GM13976 (cell line): ENCODE measurements at regions not wholly inside any gene's neighbourhood (a gene's known extent, or its start where the extent isn't known, plus 50 kb on each side); places are given as distances from the start of the nearest gene placed in this dataset.

Source experiments
- DNase-seq: peaks from one replicate; pipeline ENCODE4 v3.0.0; 2012; ENCODE audit warnings: low spot score
- in situ Hi-C: fragments of 300-500 bp; cut with MboI; formaldehyde crosslinking; loops from one replicate; pipeline ENCODE4 v1.12.0; 2022; ENCODE audit warnings: low sequenced_read_pairs, mixed read lengths, inconsistent platforms; ENCODE audit not compliant: unreplicated experiment
- TF ChIP-seq, protein P1 (sequence below): IDR thresholded peaks from 2 replicates; pipeline ENCODE4 v1.5.1; 2012; ENCODE audit warnings: borderline replicate concordance, mild to moderate bottlenecking; ENCODE audit not compliant: insufficient read depth; ENCODE audit errors: extremely low read depth, missing control alignments, control extremely low read depth

- in situ Hi-C loops: no loop called here
- no peak for DNase-seq
- TF ChIP-seq, protein P1, sequence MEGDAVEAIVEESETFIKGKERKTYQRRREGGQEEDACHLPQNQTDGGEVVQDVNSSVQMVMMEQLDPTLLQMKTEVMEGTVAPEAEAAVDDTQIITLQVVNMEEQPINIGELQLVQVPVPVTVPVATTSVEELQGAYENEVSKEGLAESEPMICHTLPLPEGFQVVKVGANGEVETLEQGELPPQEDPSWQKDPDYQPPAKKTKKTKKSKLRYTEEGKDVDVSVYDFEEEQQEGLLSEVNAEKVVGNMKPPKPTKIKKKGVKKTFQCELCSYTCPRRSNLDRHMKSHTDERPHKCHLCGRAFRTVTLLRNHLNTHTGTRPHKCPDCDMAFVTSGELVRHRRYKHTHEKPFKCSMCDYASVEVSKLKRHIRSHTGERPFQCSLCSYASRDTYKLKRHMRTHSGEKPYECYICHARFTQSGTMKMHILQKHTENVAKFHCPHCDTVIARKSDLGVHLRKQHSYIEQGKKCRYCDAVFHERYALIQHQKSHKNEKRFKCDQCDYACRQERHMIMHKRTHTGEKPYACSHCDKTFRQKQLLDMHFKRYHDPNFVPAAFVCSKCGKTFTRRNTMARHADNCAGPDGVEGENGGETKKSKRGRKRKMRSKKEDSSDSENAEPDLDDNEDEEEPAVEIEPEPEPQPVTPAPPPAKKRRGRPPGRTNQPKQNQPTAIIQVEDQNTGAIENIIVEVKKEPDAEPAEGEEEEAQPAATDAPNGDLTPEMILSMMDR: peak; percentile 22
Measured at GRCh38 chr3:137217733-137218132, 259.9 kb downstream of the IL20RB start.

DNA sequence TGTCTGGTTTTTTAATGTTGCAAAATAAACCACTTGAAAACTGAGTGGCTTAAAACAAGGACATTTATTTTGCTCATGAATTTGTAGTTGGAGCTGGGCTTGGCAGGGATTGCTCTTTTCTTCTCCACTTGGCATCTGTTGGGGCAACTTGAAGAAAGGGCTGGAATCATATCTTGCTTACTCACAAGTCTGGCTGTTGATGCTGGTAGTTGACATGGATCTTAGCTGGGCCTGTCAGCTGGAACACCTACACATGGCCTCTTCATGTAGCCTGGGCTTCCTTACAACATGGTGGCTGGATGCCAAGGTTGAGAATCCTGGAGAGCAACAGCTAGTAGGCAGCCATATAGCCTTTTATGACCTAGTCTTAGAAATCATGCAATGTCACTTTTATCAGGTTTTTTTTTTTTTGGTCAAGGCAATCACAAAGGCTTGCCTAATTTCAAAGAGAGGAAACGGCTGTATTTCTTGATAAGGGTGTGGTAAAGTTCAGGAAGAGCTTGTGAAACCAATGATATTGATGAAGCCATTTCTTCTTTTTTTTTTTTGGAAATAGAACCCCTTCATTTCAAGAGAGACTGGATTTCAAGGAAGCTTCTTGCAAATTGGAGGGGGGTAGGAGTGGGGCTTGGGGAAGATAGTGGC is 262.1 kb downstream of the IL20RB start:
- in situ Hi-C loops: no loop called here
- TF ChIP-seq, protein P1: no peak
- no peak for DNase-seq

DNA sequence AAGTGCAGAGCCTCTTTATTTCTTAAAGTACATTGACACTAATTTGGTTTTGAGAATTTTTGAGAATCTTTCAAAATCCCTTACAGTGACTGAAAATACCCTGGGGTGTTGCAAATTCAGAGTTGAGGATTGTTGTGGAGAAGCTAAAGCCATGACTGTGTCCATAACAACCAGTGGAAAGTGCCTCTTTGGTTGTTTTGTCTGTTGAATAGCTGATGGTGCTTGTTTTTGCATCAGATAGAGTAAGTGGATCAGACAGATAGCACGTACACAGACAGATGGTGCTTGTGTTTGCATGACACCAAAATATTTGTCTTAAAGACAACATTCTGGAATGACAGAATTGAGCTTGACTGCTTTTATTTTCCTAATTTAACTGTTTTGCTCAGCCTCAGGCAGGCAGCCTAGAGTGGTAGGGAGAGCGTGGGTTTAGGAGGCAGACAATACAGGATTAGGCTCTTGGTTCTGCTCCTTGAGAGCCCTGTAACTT is 265.0 kb downstream of the IL20RB start:
- in situ Hi-C loops: no loop called here
- no peak for DNase-seq
- TF ChIP-seq, protein P1: no peak

GRCh38 chr3:137224464-137224863 is 266.7 kb downstream of the IL20RB start:
- in situ Hi-C loops: no loop called here
- TF ChIP-seq, protein P1: no peak
- DNase-seq: no peak

- TF ChIP-seq, protein P1: no peak
- no peak for DNase-seq
- in situ Hi-C loops: no loop called here
Measured at GRCh38 chr3:137242836-137243400, 285.1 kb downstream of the IL20RB start.

GRCh38 chr3:137246491-137246890 is 288.7 kb downstream of the IL20RB start:
- DNase-seq: no peak
- TF ChIP-seq, protein P1: no peak
- in situ Hi-C loops: no loop called here
